Trophoblast cell (in vitro differentiated cells and primary cell): ENCODE measurements at regions not wholly inside any gene's neighbourhood (a gene's known extent, or its start where the extent isn't known, plus 50 kb on each side); places are given as distances from the start of the nearest gene placed in this dataset.

Experiments
- DNase-seq, 2 donors: peaks; one replicate each; pipeline ENCODE4 v3.0.0-alpha.2; 2016
- H2AFZ ChIP-seq: 2 replicates; pipeline ENCODE4 v1.6.1; 2013; ENCODE audit warnings: low read length, moderate library complexity, mild to moderate bottlenecking; ENCODE audit not compliant: insufficient read depth, poor library complexity
- H2AK5ac ChIP-seq: 2 replicates; pipeline ENCODE4 v1.6.1; 2013; ENCODE audit warnings: mild to moderate bottlenecking, low read length
- H2BK120ac ChIP-seq: 2 replicates; pipeline ENCODE4 v1.6.1; 2013; ENCODE audit warnings: low read length, mild to moderate bottlenecking, moderate library complexity; ENCODE audit not compliant: insufficient read depth, poor library complexity
- H2BK12ac ChIP-seq: 2 replicates; pipeline ENCODE4 v1.6.1; 2013; ENCODE audit warnings: mild to moderate bottlenecking, low read length, moderate library complexity
- H2BK5ac ChIP-seq: 2 replicates; pipeline ENCODE4 v1.6.1; 2013; ENCODE audit warnings: low read length, low read depth, moderate library complexity, mild to moderate bottlenecking; ENCODE audit not compliant: poor library complexity
- H3K14ac ChIP-seq: 2 replicates; pipeline ENCODE4 v1.6.1; 2013; ENCODE audit warnings: mild to moderate bottlenecking, low read length
- H3K18ac ChIP-seq: 2 replicates; pipeline ENCODE4 v1.6.1; 2013; ENCODE audit warnings: mild to moderate bottlenecking, low read length
- H3K23ac ChIP-seq: 2 replicates; pipeline ENCODE4 v1.6.1; 2013; ENCODE audit warnings: low read length
- H3K27ac ChIP-seq: 2 replicates; pipeline ENCODE4 v1.5.1; 2013; ENCODE audit warnings: low read depth, mild to moderate bottlenecking, inconsistent platforms, low read length, moderate library complexity
- H3K27me3 ChIP-seq: 2 replicates; pipeline ENCODE4 v1.6.1; 2013; ENCODE audit warnings: inconsistent platforms, mild to moderate bottlenecking, low read length, moderate library complexity; ENCODE audit not compliant: insufficient read depth
- H3K36me3 ChIP-seq, 2 experiments: 1 replicate in 1 of 2; 2 replicates in 1 of 2; pipeline ENCODE4 v1.6.1; 2013; ENCODE audit warnings: low read length in 2 of 2, mild to moderate bottlenecking in 2 of 2, moderate library complexity in 1 of 2; ENCODE audit not compliant: insufficient read depth in 2 of 2, control insufficient read depth in 1 of 2
- H3K4ac ChIP-seq: 2 replicates; pipeline ENCODE4 v1.6.1; 2013; ENCODE audit warnings: low read depth, mild to moderate bottlenecking, low read length, moderate library complexity
- H3K4me1 ChIP-seq, 2 experiments: 1 replicate in 1 of 2; 2 replicates in 1 of 2; pipeline ENCODE4 v1.6.1; 2013; ENCODE audit warnings: low read length in 2 of 2, mild to moderate bottlenecking in 2 of 2, moderate library complexity in 1 of 2; ENCODE audit not compliant: insufficient read depth in 2 of 2, control insufficient read depth in 1 of 2
- H3K4me2 ChIP-seq: 2 replicates; pipeline ENCODE4 v1.6.1; 2013; ENCODE audit warnings: inconsistent platforms, mild to moderate bottlenecking, low read length, moderate library complexity
- H3K4me3 ChIP-seq: 2 replicates; pipeline ENCODE4 v1.5.1; 2013; ENCODE audit warnings: mild to moderate bottlenecking, low read depth, low read length, inconsistent platforms
- H3K79me1 ChIP-seq: one replicate; pipeline ENCODE4 v1.6.1; 2013; ENCODE audit warnings: low read length
- H3K79me2 ChIP-seq: 2 replicates; pipeline ENCODE4 v1.6.1; 2013; ENCODE audit warnings: low read length, mild to moderate bottlenecking; ENCODE audit not compliant: control insufficient read depth, insufficient read depth, poor library complexity
- H3K9ac ChIP-seq: 2 replicates; pipeline ENCODE4 v1.6.1; 2013; ENCODE audit warnings: mild to moderate bottlenecking, low read length
- H3K9me3 ChIP-seq: 2 replicates; pipeline ENCODE4 v1.6.1; 2013; ENCODE audit warnings: low read depth, mild to moderate bottlenecking, control low read depth, inconsistent platforms, low read length; ENCODE audit not compliant: insufficient read depth
- H4K12ac ChIP-seq: 2 replicates; pipeline ENCODE4 v1.6.1; 2013; ENCODE audit warnings: low read depth, mild to moderate bottlenecking, low read length, moderate library complexity
- H4K8ac ChIP-seq: 2 replicates; pipeline ENCODE4 v1.6.1; 2013; ENCODE audit warnings: low read depth, mild to moderate bottlenecking, low read length, moderate library complexity
- H4K91ac ChIP-seq: one replicate; pipeline ENCODE4 v1.6.1; 2013; ENCODE audit warnings: low read depth, mild to moderate bottlenecking, low read length, moderate library complexity
- WGBS: extraction: QIAGEN DNeasy Blood & Tissue Kit; methylation state at CpG from one replicate; pipeline ENCODE4 v1.1.7; 2013; ENCODE audit warnings: missing lambda C conversion rate; ENCODE audit not compliant: insufficient read length, insufficient coverage; ENCODE audit errors: extremely low coverage; 5-methylcytosine and 5-hydroxymethylcytosine counted together

DNA sequence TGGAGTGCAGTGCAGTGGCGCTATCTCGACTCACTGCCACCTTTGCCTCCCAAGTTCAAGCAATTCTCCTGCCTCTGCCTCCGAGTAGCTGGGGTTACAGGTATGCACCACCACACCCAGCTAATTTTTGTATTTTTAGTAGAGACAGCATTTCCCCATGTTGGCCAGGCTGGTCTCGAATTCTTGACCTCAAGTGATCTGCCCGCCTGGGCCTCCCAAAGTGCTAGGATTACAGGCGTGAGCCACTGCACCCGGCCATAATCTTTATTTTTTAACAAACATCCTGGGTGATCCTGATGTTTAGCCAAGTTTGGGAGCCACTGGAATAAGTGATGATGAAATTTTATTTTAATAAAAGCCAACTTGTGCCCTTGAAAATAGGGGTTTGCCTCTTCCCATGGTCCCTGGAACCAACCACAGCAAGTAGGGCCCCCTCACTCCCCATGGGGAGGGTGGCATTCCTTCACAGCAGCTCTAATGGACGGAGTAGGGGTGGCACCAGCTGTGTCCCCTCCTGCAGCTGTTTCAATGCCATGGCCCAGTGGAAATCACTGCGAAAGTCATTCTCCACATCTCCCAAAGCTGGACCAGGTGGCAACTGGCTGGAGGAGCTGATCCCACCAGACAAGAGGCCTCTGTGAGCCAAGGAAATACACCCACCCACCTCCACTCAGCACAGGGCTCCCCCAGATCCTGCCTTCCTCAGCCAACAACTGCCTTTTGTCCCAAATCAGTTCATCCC, 194.8 kb downstream of the ZFP36L2 start:
- H3K4ac ChIP-seq = no peak overlapping the region
- no peak overlapping the region for H2BK120ac ChIP-seq
- H2BK5ac ChIP-seq = no peak overlapping the region
- peak overlapping the region; percentile 8 for H2AFZ ChIP-seq
- H4K12ac ChIP-seq = no peak overlapping the region
- peaks cover 7 to 15% of the 10 kb centered on the region in 2 experiments for H3K4me1 ChIP-seq
- no peak overlapping the region for H3K18ac ChIP-seq
- H3K79me1 ChIP-seq = peaks cover 15% of the 10 kb centered on the region
- H3K4me3 ChIP-seq = no peak overlapping the region
- no CpG with 5 or more reads among the region's 9 CpGs for WGBS
- H3K9ac ChIP-seq = no peak overlapping the region
- peak overlapping the region; percentile 42 for H2BK12ac ChIP-seq
- no peak for DNase-seq
- no peaks in the 10 kb centered on the region for H3K9me3 ChIP-seq
- H3K36me3 ChIP-seq = peaks cover 0 to 3% of the 10 kb centered on the region in 2 experiments
- H4K91ac ChIP-seq = peak overlapping the region; percentile 3
- no peak overlapping the region for H3K23ac ChIP-seq
- no peaks in the 10 kb centered on the region for H3K27me3 ChIP-seq
- H3K79me2 ChIP-seq = no peaks in the 10 kb centered on the region
- no peak overlapping the region for H3K4me2 ChIP-seq
- peak overlapping the region; percentile 17 for H4K8ac ChIP-seq
- H3K14ac ChIP-seq = no peak overlapping the region
- no peak overlapping the region for H3K27ac ChIP-seq
- no peak overlapping the region for H2AK5ac ChIP-seq

DNA sequence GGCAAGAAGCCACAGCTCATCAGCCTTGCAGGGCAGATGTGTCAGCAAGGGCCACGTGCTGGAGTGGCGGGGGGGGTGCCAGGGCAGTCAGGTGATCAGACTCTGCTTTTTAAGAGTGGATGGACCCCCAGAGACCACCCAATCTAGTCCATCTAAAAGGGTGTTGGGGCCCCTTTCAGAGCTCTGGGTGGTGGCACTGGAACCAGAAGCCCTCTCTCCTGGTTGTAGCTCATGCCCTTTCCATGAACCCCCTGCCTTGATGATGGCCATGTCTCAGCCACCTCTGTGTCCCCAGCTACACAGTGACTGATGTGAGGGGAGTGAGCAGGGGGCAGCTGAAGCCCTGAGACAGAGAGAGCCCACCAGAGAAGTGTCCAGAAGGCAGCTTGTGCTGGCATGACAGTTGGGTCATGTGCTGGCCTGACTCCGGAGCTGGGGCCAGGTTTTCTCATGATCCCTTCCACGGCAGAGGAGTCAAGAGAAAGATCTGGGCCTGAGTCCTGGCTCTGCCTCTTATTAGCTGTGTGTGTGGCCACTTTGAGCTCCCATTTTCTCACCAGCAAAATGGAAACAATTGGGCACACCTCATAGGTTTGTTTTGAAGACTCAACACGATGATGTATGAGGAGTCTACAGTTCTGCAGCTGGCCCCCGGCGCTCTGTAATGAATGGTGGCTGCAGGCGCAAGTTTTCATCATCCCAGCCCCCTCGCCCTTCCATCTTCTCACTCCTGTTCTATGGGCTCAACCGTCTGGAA, 195.7 kb downstream of the ZFP36L2 start:
- no peak overlapping the region for H3K4ac ChIP-seq
- H2AFZ ChIP-seq = no peak overlapping the region
- WGBS = no CpG with 5 or more reads among the region's 10 CpGs
- H3K9me3 ChIP-seq = no peaks in the 10 kb centered on the region
- peaks cover 0 to 3% of the 10 kb centered on the region in 2 experiments for H3K36me3 ChIP-seq
- H3K9ac ChIP-seq = no peak overlapping the region
- DNase-seq = no peak
- no peak overlapping the region for H2BK12ac ChIP-seq
- no peaks in the 10 kb centered on the region for H3K27me3 ChIP-seq
- H3K4me1 ChIP-seq = peaks cover 7 to 15% of the 10 kb centered on the region in 2 experiments
- H2AK5ac ChIP-seq = no peak overlapping the region
- H3K79me1 ChIP-seq = peaks cover 19% of the 10 kb centered on the region
- H3K27ac ChIP-seq = no peak overlapping the region
- H3K23ac ChIP-seq = no peak overlapping the region
- H3K4me3 ChIP-seq = no peak overlapping the region
- H3K18ac ChIP-seq = no peak overlapping the region
- H3K14ac ChIP-seq = no peak overlapping the region
- H2BK120ac ChIP-seq = no peak overlapping the region
- H4K12ac ChIP-seq = no peak overlapping the region
- H4K8ac ChIP-seq = no peak overlapping the region
- no peak overlapping the region for H3K4me2 ChIP-seq
- H2BK5ac ChIP-seq = no peak overlapping the region
- no peaks in the 10 kb centered on the region for H3K79me2 ChIP-seq
- no peak overlapping the region for H4K91ac ChIP-seq

DNA sequence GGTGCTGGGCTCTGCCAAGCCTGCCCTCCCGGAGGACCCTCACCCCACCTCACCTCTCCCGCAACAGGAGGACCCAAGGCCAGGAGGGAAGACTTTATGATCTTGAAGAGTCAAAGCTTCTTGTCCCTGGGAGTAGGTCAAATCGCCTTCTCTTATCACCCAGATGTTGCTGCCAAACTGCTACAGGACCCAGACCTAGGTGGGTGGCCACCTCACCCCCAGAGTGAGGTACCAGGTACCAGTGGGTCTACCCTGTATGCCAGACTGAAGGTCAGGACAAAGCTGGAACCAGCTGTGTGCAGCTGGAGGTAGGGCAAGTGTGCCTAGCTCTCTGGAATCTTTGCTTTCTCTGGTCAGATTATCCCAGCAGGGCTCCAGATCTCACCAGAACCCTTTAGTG, 197.2 kb downstream of the ZFP36L2 start:
- no peak overlapping the region for H4K91ac ChIP-seq
- no peak overlapping the region for H2AFZ ChIP-seq
- H2BK120ac ChIP-seq = no peak overlapping the region
- no peak overlapping the region for H3K27ac ChIP-seq
- H3K9ac ChIP-seq = no peak overlapping the region
- no peak overlapping the region for H2BK12ac ChIP-seq
- H3K9me3 ChIP-seq = no peaks in the 10 kb centered on the region
- H2BK5ac ChIP-seq = no peak overlapping the region
- H3K14ac ChIP-seq = no peak overlapping the region
- no peaks in the 10 kb centered on the region for H3K79me2 ChIP-seq
- no peaks in the 10 kb centered on the region for H3K27me3 ChIP-seq
- peak overlapping the region; percentile 24 for H2AK5ac ChIP-seq
- no peak overlapping the region for H4K8ac ChIP-seq
- H3K23ac ChIP-seq = no peak overlapping the region
- no peak overlapping the region for H3K4me2 ChIP-seq
- WGBS = no CpG with 5 or more reads among the region's 3 CpGs
- no peak overlapping the region for H3K4me3 ChIP-seq
- H3K36me3 ChIP-seq = peaks cover 0 to under 1% of the 10 kb centered on the region in 2 experiments
- peaks cover 7 to 15% of the 10 kb centered on the region in 2 experiments for H3K4me1 ChIP-seq
- peaks cover 24% of the 10 kb centered on the region for H3K79me1 ChIP-seq
- H4K12ac ChIP-seq = no peak overlapping the region
- no peak for DNase-seq
- H3K18ac ChIP-seq = no peak overlapping the region
- H3K4ac ChIP-seq = no peak overlapping the region

DNA sequence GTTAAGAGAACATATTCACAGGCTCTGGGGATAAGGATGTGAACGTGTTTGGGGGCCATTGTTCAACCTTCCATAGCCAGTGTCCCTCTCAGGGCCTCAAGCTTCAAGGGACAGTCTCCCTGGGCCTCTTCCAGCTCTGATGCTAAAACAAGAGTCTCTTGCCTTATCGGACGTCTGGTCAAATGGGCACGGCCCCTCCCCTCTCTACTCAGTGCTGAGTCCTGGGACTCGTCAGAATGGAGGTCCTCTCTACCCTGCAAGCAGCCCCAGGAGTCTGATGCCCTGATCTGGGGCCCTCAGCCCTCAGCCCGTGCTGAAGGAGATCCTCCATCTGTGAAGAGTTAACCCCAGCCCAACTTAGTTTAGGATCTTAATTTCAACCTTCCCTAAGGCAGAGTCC, 198.2 kb downstream of the ZFP36L2 start:
- H3K79me2 ChIP-seq = no peaks in the 10 kb centered on the region
- DNase-seq = no peak
- H3K79me1 ChIP-seq = peaks cover 26% of the 10 kb centered on the region
- H2BK120ac ChIP-seq = no peak overlapping the region
- no peak overlapping the region for H3K4ac ChIP-seq
- H3K4me3 ChIP-seq = no peak overlapping the region
- no peaks in the 10 kb centered on the region for H3K27me3 ChIP-seq
- H2BK5ac ChIP-seq = no peak overlapping the region
- H3K9me3 ChIP-seq = no peaks in the 10 kb centered on the region
- H3K14ac ChIP-seq = no peak overlapping the region
- H2AK5ac ChIP-seq = peak overlapping the region; percentile 27
- no peak overlapping the region for H4K12ac ChIP-seq
- H2BK12ac ChIP-seq = peak overlapping the region; percentile 25
- H4K91ac ChIP-seq = peak overlapping the region; percentile 22
- H3K9ac ChIP-seq = no peak overlapping the region
- no CpG with 5 or more reads among the region's 6 CpGs for WGBS
- peaks cover 7 to 15% of the 10 kb centered on the region in 2 experiments for H3K4me1 ChIP-seq
- no peak overlapping the region for H3K23ac ChIP-seq
- H2AFZ ChIP-seq = no peak overlapping the region
- H3K18ac ChIP-seq = no peak overlapping the region
- H3K4me2 ChIP-seq = no peak overlapping the region
- H4K8ac ChIP-seq = no peak overlapping the region
- H3K36me3 ChIP-seq = no peaks in the 10 kb centered on the region
- no peak overlapping the region for H3K27ac ChIP-seq
